Activated CD4-positive, alpha-beta T cell treated with anti-CD3 and anti-CD28 coated beads, Interleukin-2, Interleukin-4, amounts not matched to agents 100 ng/mL and 50 ng/mL, durations not matched to agents 16 hours and 8 hours (primary cell): ENCODE measurements at regions not wholly inside any gene's neighbourhood (a gene's known extent, or its start where the extent isn't known, plus 50 kb on each side); places are given as distances from the start of the nearest gene placed in this dataset.
"Not testable (repeated sequence)": the region's sequence is repeated elsewhere in the genome, so short reads cannot be mapped to it uniquely, and the experiment has no call there.

Experiments
- DNase-seq: peaks from one replicate; pipeline ENCODE4 v3.0.0-alpha.2; 2020; ENCODE audit warnings: low spot score

DNA sequence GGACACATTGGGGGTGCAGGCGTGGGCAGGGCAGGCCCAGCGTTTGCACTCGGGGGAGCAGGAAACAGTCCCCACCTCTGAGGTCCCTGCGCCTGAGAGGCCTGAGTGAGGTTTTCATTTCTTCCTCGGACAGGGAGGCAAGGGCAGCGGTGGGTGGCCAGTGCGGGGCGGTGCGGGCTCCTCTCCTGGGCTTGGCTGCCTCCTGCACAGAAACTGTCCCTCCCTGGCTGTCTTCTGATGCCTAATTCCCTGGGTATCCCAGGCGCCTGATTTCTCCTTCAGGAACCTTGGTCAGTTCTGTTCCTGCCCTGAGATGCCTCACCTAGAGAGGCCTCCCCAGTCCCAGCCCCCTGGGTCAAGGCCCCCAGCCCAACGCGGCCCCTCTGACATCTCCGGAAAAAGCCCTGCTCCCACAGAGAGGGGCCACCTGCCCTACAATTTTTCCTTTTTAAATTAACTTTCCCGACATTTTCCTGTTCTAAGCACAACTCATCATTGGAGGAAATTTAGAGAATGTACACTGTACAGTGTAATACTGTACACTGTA lies 260.3 kb downstream of the ADGRD1 start:
- DNase-seq = no peak

DNA sequence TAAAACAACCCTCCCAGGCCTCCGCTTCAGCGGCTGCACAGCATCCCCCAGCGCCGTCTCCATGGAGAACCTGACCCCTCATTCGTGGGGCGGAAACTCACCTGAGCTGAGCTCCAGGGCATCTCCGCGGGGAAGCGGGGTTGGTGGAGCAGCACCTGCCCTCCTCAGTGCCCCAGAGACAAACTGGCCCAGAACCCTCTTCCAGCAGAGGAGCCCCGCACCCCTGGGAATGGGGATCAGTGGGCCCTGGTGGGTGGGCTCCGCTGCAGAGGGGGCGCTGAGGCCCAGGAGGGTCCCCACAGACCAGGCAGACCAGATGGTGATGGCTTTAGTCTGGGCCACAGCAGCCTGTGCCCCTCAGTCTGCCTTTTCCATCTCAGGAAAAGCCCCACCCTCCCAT lies 261.2 kb downstream of the ADGRD1 start:
- not testable (repeated sequence) for DNase-seq

DNA sequence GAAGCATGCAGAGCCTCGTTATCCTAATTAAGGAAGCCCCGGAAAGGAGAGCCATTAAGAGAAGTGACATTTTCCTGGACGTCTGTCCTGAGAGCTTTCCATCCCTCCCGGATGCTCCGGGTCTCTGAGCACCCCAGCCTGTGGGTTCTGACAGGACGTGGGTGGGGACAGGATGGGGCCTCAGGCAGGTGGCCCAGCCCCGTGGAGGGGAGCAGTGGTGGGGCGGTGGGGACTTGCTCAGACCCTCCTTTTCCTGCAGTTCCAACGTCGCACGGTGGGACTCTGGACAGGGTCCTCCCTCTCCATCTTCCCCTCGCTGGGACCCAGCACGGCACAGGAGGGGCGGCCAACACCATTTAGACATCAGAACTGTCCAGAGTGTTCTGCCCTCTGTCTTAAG lies 262.9 kb downstream of the ADGRD1 start:
- DNase-seq = not testable (repeated sequence)

DNA sequence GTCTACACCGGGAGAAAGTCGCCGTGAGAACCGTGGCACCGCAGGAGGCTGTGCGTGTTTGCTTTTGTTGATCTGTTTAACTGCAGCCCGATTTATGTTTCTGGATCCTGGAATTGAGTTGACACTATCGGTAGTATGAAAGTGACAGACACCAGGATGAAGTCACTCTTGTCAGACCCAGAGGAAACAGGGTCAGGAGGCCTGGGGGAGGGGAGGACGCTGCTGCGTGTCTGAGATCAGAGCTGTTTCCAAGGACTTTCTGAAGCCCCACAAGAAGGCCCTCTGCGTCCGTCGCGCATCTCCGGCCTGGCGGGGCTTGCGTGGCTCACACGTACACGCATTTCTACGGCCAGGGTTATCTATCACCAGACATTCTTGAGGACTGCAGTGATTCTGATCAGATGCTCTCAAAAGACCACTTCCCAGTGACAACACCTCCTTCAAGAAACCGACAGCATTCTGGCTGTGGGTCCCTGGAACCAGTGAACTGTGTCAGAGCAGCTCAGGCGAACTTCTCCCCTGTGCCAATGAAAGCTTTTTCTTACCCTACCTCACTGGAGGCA lies 263.4 kb downstream of the ADGRD1 start:
- DNase-seq = no peak

DNA sequence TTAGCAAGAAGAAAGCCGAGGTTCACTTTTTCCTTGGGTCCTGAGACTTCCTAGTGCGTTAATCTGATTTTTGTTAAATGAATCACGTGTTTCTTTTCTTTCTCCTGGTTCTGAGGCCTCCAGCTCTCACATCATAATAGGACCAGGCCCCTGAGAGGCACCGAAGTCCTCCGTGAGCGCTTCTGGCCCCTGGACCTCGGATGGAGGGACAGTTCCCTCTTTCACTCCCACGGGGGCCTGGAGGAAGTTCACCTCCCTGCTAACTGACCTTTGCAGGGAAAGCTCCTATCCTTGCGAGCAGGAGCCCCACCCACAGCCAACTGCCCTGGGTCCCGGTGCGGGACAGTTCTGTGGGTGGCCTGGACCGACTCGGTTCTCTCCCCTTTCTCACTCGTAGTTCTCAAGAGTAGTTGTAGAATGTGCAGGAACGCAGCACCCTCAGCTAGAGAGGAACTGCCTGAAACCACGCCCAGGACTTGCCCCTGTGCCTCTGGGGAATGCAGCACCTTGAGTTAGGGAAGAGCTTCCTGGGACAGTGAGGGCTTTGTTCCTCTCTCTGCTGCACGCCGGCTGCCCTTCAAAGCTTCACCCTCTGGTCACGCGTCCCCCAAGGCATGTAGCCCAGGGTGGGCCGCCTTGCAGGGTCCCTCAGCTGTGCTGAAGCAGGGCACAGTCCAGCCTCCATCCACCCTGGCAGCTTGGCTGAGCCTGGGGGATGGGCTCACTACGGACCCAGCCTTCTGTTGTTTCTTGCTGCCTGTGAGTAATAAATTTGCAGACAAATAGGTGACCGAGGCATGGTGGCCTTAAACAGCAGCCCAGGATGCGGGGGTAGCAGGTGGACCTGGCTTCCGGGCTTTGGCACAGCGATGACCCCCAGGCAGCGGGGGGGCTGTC lies 264.6 kb downstream of the ADGRD1 start:
- DNase-seq = no peak

DNA sequence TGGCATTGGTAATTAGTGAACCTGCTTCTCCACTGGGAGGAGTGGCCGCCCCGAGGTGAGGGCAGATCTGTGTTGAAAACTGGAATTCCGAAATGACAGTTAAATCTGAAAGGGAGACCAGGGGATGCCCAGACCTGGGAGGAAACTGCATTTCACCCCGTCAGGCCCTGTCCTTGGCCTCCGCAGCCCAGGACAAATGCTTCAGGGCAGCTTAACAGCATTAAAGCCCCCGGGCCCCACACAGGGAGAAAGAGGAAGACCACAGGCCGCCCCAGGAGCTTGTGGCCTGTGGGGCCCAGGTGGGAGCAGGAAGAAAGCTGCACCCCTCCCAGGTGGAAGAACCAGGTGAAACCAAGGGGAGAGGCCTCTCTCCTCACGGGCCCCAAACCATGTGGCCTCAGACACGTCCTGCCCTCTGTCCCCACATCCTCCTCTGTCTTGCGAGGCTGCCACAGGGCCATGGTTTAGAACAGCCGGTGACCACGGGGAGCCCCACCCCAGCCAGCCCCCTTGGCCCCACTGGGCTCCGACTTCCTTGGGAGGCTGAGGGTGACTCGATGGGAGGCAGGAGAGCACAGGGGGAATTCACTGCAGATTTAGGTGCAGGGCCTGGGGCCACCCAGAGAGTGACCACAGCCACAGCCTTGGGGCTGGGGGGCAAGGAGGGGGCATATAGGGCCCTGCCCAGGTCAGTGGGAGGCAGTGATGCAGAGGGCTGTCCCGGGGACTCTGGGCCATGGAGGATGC lies 265.4 kb downstream of the ADGRD1 start:
- DNase-seq = no peak

DNA sequence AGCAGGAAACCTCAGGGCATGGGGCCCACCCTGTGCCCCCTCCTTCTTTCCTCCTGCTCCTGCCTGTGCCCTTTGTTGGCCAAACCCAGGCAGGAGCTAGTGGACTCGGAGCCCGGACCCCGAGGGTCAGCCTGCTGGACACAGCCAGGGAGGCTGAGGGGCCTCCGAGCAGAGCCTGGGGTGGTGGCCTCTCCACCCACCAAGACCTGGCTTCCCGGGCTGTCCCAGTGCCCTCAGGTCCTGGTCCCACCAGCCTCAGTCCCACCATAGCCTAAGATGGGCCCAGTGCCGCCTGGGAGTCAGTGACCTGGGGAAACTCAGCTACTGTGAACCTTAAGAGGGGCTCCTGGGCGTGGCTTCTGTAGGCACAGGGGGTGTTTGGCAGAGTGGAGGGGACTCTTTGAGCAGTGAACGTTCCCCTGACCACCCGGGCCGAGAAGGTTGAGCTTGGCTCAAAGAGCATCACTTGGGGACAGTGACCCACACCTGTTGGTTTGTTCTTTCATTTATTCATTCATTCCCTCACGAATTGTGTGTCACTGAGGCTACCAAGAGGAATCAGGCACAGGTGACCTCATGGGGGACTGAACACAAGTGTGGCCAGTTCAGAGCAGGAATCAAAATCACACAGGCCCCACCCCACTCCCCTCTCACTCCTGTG lies 266.1 kb downstream of the ADGRD1 start:
- no peak for DNase-seq

DNA sequence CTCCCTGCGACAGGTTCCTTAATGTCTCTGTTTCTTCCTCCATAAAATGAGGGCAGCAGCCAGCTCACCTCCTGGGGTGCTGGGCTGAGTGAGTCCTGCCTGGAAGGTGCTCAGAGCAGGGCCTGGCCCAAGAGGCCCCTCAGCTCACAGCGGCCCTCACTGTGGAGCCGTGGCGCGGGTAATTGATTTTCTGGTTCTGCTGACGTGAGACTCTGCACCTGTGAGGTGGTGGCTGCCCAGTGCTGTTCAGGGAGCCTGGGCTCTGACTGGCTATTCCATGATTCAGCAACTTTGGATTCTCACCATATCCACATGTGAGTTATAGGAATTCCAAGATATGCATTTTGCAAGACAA lies 266.6 kb downstream of the ADGRD1 start:
- no peak for DNase-seq

DNA sequence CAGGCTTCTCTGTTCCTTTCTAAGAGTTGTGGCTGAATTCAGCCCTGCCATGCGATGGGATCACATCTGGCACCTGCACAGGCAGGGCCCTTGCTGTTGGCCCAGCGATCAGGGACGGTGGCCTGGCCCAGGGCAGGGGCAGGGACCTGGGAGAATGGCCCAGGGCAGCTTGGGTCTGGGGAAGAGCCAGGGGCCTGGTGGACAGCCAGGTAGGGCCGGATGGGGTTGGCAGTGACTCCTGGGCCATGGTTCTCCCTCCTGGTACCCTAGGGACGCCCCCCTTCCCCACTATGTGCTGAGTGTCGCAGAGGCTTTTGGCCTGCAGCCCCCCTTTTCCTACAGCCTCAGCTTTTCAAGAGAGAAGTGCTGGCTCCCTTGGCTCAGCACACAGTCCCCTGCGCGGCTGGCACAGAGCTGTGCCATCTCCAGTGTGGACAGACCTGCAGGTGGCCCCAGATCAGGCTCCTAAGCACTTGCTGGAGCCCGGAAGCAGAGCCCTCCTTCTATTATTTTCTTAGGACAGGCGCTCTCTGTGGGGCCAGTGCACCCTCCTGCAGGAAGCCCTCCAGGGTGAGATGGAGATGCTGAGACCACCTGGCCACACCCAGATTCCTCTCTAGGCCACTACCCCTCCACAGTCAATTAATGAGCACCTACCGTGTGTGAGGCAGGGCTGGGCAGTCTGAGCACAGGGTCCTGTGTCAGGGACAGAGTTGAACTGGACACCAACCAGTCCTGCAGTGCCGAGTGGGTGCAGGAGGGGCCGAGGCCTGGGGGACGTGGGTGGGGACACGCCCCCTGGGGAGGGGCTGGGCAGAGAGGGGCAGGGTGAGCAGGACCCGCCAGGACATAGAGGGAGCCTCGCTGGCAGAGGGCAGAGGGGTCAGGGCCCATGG lies 267.6 kb downstream of the ADGRD1 start:
- no peak for DNase-seq

DNA sequence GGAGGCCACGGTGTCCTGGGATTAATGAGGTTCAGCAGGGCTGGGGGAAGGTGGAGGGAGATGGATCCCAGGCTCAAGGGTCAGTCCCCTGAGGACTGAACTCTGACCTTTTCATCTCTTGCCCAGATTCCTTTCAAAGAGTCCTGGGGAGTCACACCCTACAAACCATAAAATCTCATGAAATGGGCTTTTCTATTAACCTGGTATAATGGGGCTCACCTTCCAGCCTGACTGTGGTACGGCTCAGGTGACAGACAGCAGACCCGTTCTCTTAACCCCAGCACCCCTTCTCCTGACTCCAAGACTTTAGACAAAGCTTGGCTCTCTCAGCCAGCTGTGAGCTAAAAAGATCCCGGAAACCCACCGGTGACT lies 268.2 kb downstream of the ADGRD1 start:
- no peak for DNase-seq

DNA sequence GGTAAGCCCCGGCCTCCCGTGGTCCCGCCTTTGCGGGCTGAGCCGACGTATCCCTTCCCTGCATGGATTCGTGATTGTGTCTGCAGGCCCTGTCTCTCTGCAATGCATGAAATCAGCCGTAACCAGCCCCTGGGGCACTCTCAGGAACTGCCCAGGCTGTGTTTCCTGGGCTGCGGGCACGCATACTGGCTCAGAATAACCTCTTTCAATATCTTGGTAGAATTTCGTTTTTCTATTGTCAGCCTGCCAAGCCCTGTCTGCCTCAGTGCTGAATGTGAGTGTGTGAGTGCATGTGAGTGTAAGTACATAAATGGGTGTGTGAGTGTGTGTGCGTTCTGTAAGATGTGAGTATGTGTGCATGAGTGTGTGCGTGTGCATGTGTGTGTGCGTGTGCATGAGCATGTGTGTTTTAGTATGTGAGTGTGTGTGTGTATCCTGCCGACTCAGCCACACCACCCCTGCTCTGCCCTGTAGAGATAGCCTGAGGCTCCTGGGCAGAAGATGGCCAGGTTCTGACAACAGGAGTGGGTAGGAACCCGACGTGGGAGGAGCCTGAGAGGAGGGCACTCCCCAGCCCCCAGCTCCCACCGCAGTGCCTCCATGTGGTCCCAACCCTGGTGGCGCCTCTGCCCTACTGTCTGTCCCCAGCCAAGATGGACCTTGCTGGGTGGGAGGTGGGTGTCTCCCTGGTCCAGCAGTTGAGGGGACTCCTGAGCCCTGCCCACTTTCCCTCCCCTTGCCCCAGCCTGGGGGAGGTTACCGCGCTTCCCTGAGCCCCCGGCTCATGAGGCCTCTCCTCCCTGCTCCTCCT lies 268.8 kb downstream of the ADGRD1 start:
- no peak for DNase-seq

DNA sequence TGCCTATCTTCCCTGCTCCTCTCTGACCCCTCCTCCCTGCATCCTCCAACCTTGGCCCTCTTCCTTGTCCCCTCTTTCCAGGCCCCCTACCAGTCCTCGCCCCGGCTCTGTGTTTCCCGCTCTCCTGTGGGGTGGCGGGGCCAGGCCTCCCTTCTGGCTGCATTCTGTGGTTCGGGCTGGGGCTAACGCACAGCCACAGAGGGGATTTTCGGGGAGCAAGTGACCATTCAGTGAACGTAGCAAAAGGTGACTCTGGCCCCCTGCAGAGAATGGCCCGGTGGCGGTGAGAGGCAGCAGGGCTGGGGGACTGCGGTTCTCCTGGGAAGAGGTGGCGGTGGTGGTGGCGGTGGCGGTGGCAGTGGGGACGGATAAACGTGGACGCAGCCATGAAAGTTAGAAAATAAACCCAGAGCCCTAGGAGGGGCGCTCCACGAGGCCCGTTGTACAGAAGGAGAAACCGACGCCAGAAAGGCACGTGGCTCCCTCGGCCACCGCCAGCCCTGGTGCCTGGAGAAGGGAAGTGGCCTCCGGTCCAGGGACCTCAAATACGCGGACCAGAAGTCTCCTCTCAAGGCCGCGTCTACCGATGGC lies 269.6 kb downstream of the ADGRD1 start:
- DNase-seq = no peak

DNA sequence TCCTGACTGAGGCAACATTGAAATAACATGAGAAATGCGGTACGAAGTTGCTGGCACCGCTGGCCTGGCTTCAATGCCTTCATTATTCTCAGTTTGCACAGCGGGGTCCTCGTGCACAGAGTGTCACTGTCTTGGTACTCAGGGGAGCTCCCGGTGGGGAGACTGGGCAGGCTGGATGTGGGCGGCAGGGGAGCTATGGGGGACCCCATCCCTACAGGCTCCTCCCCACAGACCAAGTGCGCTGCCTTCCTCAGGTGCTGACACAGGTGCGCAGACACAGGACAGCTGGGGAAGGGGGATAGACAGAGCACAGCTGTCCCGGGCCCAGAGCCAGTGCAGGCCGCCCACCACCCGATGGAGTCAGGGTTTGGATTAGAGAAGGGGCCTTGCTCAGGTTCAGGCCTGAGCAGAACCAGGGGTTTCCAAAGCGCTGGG lies 270.1 kb downstream of the ADGRD1 start:
- no peak for DNase-seq

DNA sequence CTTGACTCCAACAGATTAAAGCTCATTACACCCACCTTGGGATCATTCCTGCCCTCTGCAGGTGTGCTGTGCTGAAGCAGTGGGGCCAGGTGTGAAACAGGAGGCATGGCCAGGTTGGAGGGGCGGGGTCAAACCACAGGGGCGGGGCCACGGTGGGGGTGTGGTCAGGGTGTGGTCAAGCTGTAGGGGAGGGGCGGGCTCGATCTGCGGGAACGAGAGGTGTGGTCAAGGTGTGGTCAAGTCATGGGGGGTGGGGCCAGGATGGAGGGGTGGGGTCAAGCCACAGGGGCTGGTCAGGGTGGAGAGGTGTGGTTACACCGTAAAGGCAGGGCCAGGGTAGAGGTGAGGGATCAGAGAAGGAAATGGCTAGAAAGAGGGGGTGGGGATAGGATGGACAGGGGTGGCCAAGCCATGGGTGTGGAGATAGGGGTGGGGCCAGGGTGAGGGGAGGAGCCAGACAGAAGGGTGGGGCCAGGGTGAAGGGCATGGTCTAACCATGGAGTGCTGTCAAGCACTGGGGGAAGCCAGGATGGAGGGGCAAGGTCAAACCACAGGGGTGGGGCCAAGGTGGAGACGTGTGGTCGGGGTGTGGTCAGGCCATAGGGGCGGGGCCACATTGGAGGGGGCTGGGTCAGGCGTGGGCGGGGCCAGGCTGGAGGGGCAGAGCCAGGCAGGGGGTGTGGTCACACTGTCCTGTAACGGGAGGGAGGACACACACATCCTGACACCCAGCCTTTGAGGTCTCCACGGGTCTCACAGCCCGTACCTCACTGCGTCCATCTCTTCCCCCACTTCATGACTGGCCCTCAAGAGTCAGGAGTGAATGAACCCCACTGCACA lies 270.7 kb downstream of the ADGRD1 start:
- not testable (repeated sequence) for DNase-seq

DNA sequence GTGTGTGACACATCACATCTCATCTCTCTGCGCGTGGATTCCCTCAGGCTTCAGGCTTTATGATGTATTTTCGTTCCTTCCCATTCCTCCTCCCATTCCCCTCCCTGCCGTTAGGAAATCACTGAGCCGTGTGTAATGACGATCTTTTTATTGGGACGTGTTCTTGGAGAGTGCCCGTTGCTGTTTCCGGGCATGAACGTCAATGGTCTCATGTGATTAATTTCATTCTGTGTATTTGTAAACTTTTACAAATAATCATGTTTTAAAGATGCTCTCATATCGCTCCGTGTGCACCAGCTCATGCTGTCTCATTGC lies 271.3 kb downstream of the ADGRD1 start:
- not testable (repeated sequence) for DNase-seq

DNA sequence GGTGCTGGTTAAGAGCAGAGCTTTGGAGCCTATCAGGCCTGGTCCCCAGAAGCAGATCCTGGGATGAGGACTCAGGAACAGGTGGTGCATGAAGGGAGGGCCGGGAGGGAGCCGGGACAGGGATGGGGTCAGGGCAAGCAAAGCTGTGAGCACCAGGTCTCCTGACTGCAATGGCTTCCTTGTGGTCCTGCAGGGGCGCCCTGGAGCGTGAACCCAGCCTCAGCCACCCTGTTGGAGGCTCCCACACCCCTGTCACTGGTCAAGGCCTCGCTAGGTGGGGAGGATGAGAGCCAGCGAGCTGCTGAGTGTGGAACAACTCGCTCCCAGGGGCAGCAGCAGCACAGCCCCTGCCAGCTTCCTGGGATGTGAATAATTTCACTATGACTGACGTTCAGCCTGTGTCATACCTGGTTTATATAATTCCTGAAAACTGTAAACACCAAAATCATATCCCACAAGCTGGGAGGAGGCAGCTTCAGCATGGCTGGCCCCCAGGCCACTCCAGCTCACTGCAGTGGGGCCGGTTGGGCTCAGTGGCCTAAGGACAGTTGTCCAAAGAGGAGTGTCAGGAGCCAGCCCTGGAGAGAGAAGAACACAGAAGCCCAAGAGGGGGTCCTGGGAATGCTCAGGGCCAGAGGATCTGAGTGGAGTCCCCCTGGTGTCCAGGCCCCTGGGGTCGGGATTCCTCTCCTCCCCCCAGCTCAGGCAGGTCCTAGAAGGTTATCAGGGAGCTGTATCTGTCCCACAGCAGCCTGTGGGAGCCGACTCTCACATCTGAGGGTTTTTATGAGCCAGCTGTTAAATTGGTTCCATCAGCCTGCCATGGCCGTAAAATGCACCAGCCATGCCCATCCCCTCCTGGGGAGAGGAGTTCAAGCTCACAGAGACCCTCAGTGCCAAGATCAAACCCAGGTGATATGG lies 272.9 kb downstream of the ADGRD1 start:
- no peak for DNase-seq

DNA sequence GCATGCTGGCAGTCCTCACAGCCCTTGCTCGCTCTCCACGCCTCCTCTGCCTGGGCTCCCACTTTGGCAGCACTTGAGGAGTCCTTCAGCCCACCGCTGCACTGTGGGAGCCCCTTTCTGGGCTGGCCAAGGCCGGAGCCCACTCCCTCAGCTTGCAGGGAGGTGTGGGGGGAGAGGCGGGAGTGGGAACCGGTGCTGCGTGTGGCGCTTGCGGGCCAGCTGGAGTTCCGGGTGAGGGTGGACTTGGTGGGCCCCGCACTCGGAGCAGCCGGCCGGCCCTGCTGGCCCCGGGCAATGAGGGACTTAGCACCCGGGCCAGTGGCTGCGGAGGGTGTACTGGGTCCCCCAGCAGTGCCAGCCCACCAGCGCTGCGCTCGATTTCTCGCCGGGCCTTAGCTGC lies 273.9 kb downstream of the ADGRD1 start:
- DNase-seq = not testable (repeated sequence)

DNA sequence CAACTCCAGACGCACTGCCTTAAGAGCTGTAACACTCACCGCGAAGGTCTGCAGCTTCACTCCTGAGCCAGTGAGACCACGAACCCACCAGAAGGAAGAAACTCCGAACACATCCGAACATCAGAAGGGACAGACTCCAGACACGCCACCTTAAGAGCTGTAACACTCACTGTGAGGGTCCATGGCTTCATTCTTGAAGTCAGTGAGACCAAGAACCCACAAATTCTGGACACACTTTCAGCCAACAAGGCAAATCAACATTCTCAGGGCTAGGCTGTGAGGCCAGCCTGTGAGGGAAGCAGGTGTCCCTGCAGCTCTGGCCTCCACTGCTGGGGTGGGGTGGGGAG lies 275.3 kb downstream of the ADGRD1 start:
- not testable (repeated sequence) for DNase-seq
